ENCODE measurements at regions not wholly inside any gene's neighbourhood (a gene's known extent, or its start where the extent isn't known, plus 50 kb on each side); places are given as distances from the start of the nearest gene placed in this dataset.

GRCh38 chr5:126017096-126017495, 406.1 kb upstream of the GRAMD2B start:
- ChIA-PET CTCF (no interaction called here), SMC1A (ENCODE audit: uncharacterized antibody, unreplicated experiment) (no interaction called here), RAD21 (ENCODE audit: unreplicated experiment) (no interaction called here), POLR2A (no interaction called here)
- in situ Hi-C loops (cut with MboI): no loop called here
- no peak for FAIRE-seq
- intact Hi-C loops (cut with micrococcal nuclease; ENCODE audit: unreplicated experiment): no loop called here
- H3K36me3 ChIP-seq (ENCODE audit: control insufficient read depth in 2 of 2, insufficient read depth in 2 of 2, low read length in 1 of 2): no peaks in the 10 kb centered on the region
- H3K27ac ChIP-seq (ENCODE audit: control insufficient read depth, insufficient read depth): no peak overlapping the region
- no peaks in the 10 kb centered on the region for H3K4me1 ChIP-seq (ENCODE audit: control insufficient read depth, insufficient read depth, low read length)
- no peak for DNase-seq (ENCODE audit: low read depth, low spot score)
- H3K9ac ChIP-seq (ENCODE audit: control insufficient read depth, insufficient read depth, low read length): no peak overlapping the region
- no peak overlapping the region for H3K4me2 ChIP-seq (ENCODE audit: control insufficient read depth, insufficient read depth)
- no peak for TF ChIP-seq STAT3 (IDR thresholded peaks at IDR 0.05; ENCODE audit: low read depth, low read length)
- no peak for TF ChIP-seq SPI1 (IDR thresholded peaks at IDR 0.05; ENCODE audit: borderline replicate concordance, insufficient read depth, low read depth, low read length)
- no peak for TF ChIP-seq CEBPB (IDR thresholded peaks at IDR 0.05; ENCODE audit: borderline replicate concordance in 1 of 2, low read depth in 2 of 2, low read length in 2 of 2)
- TF ChIP-seq ZNF24 (IDR thresholded peaks at IDR 0.05): no peak
- TF ChIP-seq NFYB (IDR thresholded peaks at IDR 0.05; ENCODE audit: insufficient read depth, low read depth, low read length): no peak
- no peak for TF ChIP-seq RUNX3 (IDR thresholded peaks at IDR 0.05; ENCODE audit: low read length)
- ATAC-seq: no peak
- no peaks in the 10 kb centered on the region for H3K27me3 ChIP-seq (replicated peaks in 1 of 2; ENCODE audit: control insufficient read depth in 2 of 2, insufficient read depth in 2 of 2, low read length in 1 of 2)
- no TSS peak for BruUV-seq (replicated peaks)
- 49% methylated on average over 2 of the region's 2 CpGs for WGBS (ENCODE audit: insufficient coverage, insufficient replicate concordance, low lambda C conversion rate, missing lambda C conversion rate)
- no peaks in the 10 kb centered on the region for H4K20me1 ChIP-seq (ENCODE audit: control insufficient read depth, insufficient read depth)
- H2AFZ ChIP-seq (ENCODE audit: control insufficient read depth, low read depth, low read length): no peak overlapping the region
- H3K79me2 ChIP-seq (ENCODE audit: control insufficient read depth, insufficient read depth, low read length): no peaks in the 10 kb centered on the region
- no peak overlapping the region for H3K4me3 ChIP-seq
- H3K9me3 ChIP-seq (replicated peaks; ENCODE audit: control insufficient read depth, insufficient read depth, low read length): no peaks in the 10 kb centered on the region

GRCh38 chr5:126020770-126021169, 402.4 kb upstream of the GRAMD2B start:
- SMC1A ChIA-PET (ENCODE audit: uncharacterized antibody, unreplicated experiment): no interaction called here
- Histone ChIP-seq H3K36me3 (ENCODE audit: control insufficient read depth in 2 of 2, insufficient read depth in 2 of 2, low read length in 1 of 2) (no peaks in the 10 kb centered on the region), H3K27ac (ENCODE audit: control insufficient read depth, insufficient read depth) (no peak overlapping the region), H4K20me1 (ENCODE audit: control insufficient read depth, insufficient read depth) (no peaks in the 10 kb centered on the region), H3K4me1 (ENCODE audit: control insufficient read depth, insufficient read depth, low read length) (no peaks in the 10 kb centered on the region), H3K27me3 (replicated peaks in 1 of 2; ENCODE audit: control insufficient read depth in 2 of 2, insufficient read depth in 2 of 2, low read length in 1 of 2) (no peaks in the 10 kb centered on the region), H3K9ac (ENCODE audit: control insufficient read depth, insufficient read depth, low read length) (no peak overlapping the region), H3K9me3 (replicated peaks; ENCODE audit: control insufficient read depth, insufficient read depth, low read length) (no peaks in the 10 kb centered on the region), H2AFZ (ENCODE audit: control insufficient read depth, low read depth, low read length) (no peak overlapping the region), H3K79me2 (ENCODE audit: control insufficient read depth, insufficient read depth, low read length) (no peaks in the 10 kb centered on the region), H3K4me3 (no peak overlapping the region), H3K4me2 (ENCODE audit: control insufficient read depth, insufficient read depth) (no peak overlapping the region)
- DNase-seq (ENCODE audit: low read depth, low spot score): no peak
- RAD21 ChIA-PET (ENCODE audit: unreplicated experiment): no interaction called here
- intact Hi-C loops (cut with micrococcal nuclease; ENCODE audit: unreplicated experiment) (no loop called here), in situ Hi-C loops (cut with MboI) (no loop called here)
- 22% methylated on average over 5 of the region's 5 CpGs for WGBS (ENCODE audit: insufficient coverage, insufficient replicate concordance, low lambda C conversion rate, missing lambda C conversion rate)
- CTCF ChIA-PET: no interaction called here
- no peak for ATAC-seq
- FAIRE-seq: no peak
- TF ChIP-seq MYB (IDR thresholded peaks at IDR 0.05; ENCODE audit: borderline replicate concordance, low read depth, low read length) (no peak), ZZZ3 (IDR thresholded peaks at IDR 0.05; ENCODE audit: control insufficient read depth, insufficient read length, low read depth) (no peak), NR2C1 (IDR thresholded peaks at IDR 0.05) (no peak), NFYA (IDR thresholded peaks at IDR 0.05; ENCODE audit: borderline replicate concordance, low read depth, low read length) (no peak), IKZF2 (IDR thresholded peaks at IDR 0.05) (no peak), SKIL (IDR thresholded peaks at IDR 0.05; ENCODE audit: low read depth, poor library complexity, severe bottlenecking) (no peak), PML (IDR thresholded peaks at IDR 0.05; ENCODE audit: low read length) (no peak), POLR2AphosphoS2 (IDR thresholded peaks at IDR 0.05; ENCODE audit: low read depth, low read length) (no peak), ZNF24 (IDR thresholded peaks at IDR 0.05) (no peak), RFX5 (IDR thresholded peaks at IDR 0.05; ENCODE audit: low read depth, low read length) (no peak), NRF1 (conservative IDR thresholded peaks at IDR 0.05; ENCODE audit: low read depth, low read length) (no peak)
- no TSS peak for BruUV-seq (replicated peaks)
- POLR2A ChIA-PET: no interaction called here

All from GM12878 (cell line).